ENCODE measurements at regions not wholly inside any gene's neighbourhood (a gene's known extent, or its start where the extent isn't known, plus 50 kb on each side); places are given as distances from the start of the nearest gene placed in this dataset.
"Not testable (repeated sequence)": the region's sequence is repeated elsewhere in the genome, so short reads cannot be mapped to it uniquely, and the experiment has no call there.

GRCh38 chr13:81089371-81090157, 748.6 kb upstream of the SPRY2 start:
- POLR2A ChIA-PET, result no interaction called here
- CTCF ChIA-PET, result no interaction called here
- H3K4me3 ChIP-seq (ENCODE audit: low read depth, low read length), result no peak overlapping the region
- no peak for DNase-seq (ENCODE audit: low read depth, low spot score)
- TF ChIP-seq, protein P1, sequence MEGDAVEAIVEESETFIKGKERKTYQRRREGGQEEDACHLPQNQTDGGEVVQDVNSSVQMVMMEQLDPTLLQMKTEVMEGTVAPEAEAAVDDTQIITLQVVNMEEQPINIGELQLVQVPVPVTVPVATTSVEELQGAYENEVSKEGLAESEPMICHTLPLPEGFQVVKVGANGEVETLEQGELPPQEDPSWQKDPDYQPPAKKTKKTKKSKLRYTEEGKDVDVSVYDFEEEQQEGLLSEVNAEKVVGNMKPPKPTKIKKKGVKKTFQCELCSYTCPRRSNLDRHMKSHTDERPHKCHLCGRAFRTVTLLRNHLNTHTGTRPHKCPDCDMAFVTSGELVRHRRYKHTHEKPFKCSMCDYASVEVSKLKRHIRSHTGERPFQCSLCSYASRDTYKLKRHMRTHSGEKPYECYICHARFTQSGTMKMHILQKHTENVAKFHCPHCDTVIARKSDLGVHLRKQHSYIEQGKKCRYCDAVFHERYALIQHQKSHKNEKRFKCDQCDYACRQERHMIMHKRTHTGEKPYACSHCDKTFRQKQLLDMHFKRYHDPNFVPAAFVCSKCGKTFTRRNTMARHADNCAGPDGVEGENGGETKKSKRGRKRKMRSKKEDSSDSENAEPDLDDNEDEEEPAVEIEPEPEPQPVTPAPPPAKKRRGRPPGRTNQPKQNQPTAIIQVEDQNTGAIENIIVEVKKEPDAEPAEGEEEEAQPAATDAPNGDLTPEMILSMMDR (IDR thresholded peaks at IDR 0.05; ENCODE audit: insufficient read depth, low read length, missing control alignments), result no peak

GRCh38 chr13:81080911-81081454, 740.1 kb upstream of the SPRY2 start:
- ChIA-PET POLR2A (no interaction called here), CTCF (no interaction called here)
- no peak overlapping the region for H3K4me3 ChIP-seq (ENCODE audit: low read depth, low read length)
- no peak for DNase-seq (ENCODE audit: low read depth, low spot score)
- TF ChIP-seq, protein P1 (IDR thresholded peaks at IDR 0.05; ENCODE audit: insufficient read depth, low read length, missing control alignments), result no peak

- CTCF ChIA-PET, result no interaction called here
- TF ChIP-seq, protein P1 (IDR thresholded peaks at IDR 0.05; ENCODE audit: insufficient read depth, low read length, missing control alignments), result no peak
- H3K4me3 ChIP-seq (ENCODE audit: low read depth, low read length), result no peak overlapping the region
- POLR2A ChIA-PET, result no interaction called here
- no peak for DNase-seq (ENCODE audit: low read depth, low spot score)
Measured at GRCh38 chr13:81078048-81078447, 737.1 kb upstream of the SPRY2 start.

GRCh38 chr13:81069822-81070221, 728.9 kb upstream of the SPRY2 start:
- DNase-seq (ENCODE audit: low read depth, low spot score); H3K4me3 ChIP-seq (ENCODE audit: low read depth, low read length); CTCF ChIA-PET: not testable (repeated sequence)

DNA sequence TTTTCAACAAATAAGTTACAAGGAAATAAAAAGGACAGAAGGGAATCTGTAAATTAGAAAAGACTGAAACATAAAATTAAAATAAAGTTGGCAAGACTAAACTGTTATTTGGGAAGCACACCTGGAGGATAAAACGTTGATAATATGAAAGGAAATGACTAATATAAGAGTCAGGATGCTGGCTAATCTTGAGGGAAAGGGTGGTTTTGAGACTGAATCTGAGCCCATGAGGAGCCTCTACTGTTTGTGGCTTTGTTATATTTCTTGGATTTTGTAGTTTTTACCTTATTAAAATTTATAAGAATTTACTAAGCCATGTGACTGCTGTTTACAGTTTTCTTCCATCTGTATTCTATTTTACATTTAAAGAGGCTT, 718.0 kb upstream of the SPRY2 start:
- ChIA-PET POLR2A (no interaction called here), CTCF (no interaction called here)
- no peak overlapping the region for H3K4me3 ChIP-seq (ENCODE audit: low read depth, low read length)
- TF ChIP-seq, protein P1 (IDR thresholded peaks at IDR 0.05; ENCODE audit: insufficient read depth, low read length, missing control alignments), result no peak
- DNase-seq (ENCODE audit: low read depth, low spot score), result no peak

More at GRCh38 chr13:81069822-81070221, 728.9 kb upstream of the SPRY2 start:
- POLR2A ChIA-PET, result not testable (repeated sequence)

GRCh38 chr13:81058211-81058915, 717.4 kb upstream of the SPRY2 start:
- ChIA-PET POLR2A (no interaction called here), CTCF (no interaction called here)
- DNase-seq (ENCODE audit: low read depth, low spot score), result no peak
- no peak overlapping the region for H3K4me3 ChIP-seq (ENCODE audit: low read depth, low read length)
- TF ChIP-seq, protein P1 (IDR thresholded peaks at IDR 0.05; ENCODE audit: insufficient read depth, low read length, missing control alignments), result no peak
